ENCODE measurements at regions not wholly inside any gene's neighbourhood (a gene's known extent, or its start where the extent isn't known, plus 50 kb on each side); places are given as distances from the start of the nearest gene placed in this dataset.

DNA sequence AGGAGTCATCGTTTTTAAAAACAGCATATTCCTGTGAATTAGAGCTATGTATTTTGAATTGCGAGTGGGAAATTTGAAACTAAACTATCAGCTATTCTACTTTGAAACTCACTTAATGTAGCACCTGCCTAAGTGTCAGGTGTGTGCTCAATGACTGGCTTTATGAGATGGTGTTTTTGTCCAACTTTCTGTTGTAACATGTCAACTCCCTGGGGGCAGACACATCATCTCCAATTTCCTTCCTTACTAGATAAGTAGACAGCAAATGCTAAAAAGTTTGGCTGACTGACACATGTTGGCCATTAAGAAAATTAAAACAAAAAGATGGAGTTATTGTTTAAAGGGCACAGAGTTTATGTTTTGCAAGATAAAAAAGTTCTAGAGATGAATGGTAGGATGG, 226.9 kb downstream of the TFAP2B start:
- ATAC-seq (no peak), DNase-seq (ENCODE audit: low spot score) (no peak)
- Histone ChIP-seq H3K27me3 (ENCODE audit: insufficient read depth) (no peaks in the 10 kb centered on the region), H3K36me3 (ENCODE audit: insufficient read depth) (no peaks in the 10 kb centered on the region), H3K4me1 (ENCODE audit: insufficient read depth) (no peaks in the 10 kb centered on the region), H3K4me3 (no peak overlapping the region), H3K4me2 (no peak overlapping the region), H3K79me2 (replicated peaks; ENCODE audit: insufficient read depth) (no peaks in the 10 kb centered on the region), H3K27ac (ENCODE audit: low read depth) (no peak overlapping the region), H4K20me1 (replicated peaks; ENCODE audit: insufficient read depth) (no peaks in the 10 kb centered on the region), H2AFZ (no peak overlapping the region), H3K9me2 (ENCODE audit: insufficient read depth) (0 out of 2 replicates have a peak, but pooled peaks cover 3% of the 10 kb centered on the region), H3F3A (replicated peaks; ENCODE audit: low read depth) (no peaks in the 10 kb centered on the region)
- H3K36me3 Mint-ChIP-seq (ENCODE audit: low read depth) = no peaks in the 10 kb centered on the region
- H3K4me1 Mint-ChIP-seq = no peaks in the 10 kb centered on the region
- no peak overlapping the region for H3K4me3 Mint-ChIP-seq
- no peak overlapping the region for H3K27ac Mint-ChIP-seq
- no peaks in the 10 kb centered on the region for H3K9me3 Mint-ChIP-seq
- no peaks in the 10 kb centered on the region for H3K27me3 Mint-ChIP-seq (ENCODE audit: insufficient read depth, low read depth, poor library complexity)
- TF ChIP-seq POLR2AphosphoS5 (IDR thresholded peaks at IDR 0.05; ENCODE audit: low read depth) (no peak), EZH2 (IDR thresholded peaks at IDR 0.05; ENCODE audit: low read depth, unreplicated experiment) (no peak), REST (IDR thresholded peaks at IDR 0.05; ENCODE audit: unreplicated experiment) (no peak), ZNF331 (CRISPR knock-in tag; IDR thresholded peaks at IDR 0.05; ENCODE audit: low read depth) (no peak), NANOG (IDR thresholded peaks at IDR 0.05; ENCODE audit: borderline replicate concordance) (no peak), JUNB (IDR thresholded peaks at IDR 0.05; ENCODE audit: unreplicated experiment) (no peak), CTCF (conservative IDR thresholded peaks at IDR 0.05; ENCODE audit: low read depth in 2 of 2) (no peak), ZNF462 (CRISPR knock-in tag; IDR thresholded peaks at IDR 0.05) (no peak), STAT1 (IDR thresholded peaks at IDR 0.05; ENCODE audit: unreplicated experiment) (no peak), CREB1 (CRISPR knock-in tag; IDR thresholded peaks at IDR 0.05; ENCODE audit: low read depth) (no peak), EZH2phosphoT487 (IDR thresholded peaks at IDR 0.05; ENCODE audit: unreplicated experiment) (no peak), ZNF114 (CRISPR knock-in tag; IDR thresholded peaks at IDR 0.05) (no peak)
- TF ChIP-seq, protein P1, sequence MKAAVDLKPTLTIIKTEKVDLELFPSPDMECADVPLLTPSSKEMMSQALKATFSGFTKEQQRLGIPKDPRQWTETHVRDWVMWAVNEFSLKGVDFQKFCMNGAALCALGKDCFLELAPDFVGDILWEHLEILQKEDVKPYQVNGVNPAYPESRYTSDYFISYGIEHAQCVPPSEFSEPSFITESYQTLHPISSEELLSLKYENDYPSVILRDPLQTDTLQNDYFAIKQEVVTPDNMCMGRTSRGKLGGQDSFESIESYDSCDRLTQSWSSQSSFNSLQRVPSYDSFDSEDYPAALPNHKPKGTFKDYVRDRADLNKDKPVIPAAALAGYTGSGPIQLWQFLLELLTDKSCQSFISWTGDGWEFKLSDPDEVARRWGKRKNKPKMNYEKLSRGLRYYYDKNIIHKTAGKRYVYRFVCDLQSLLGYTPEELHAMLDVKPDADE (IDR thresholded peaks at IDR 0.05) = no peak
